ENCODE measurements at regions not wholly inside any gene's neighbourhood (a gene's known extent, or its start where the extent isn't known, plus 50 kb on each side); places are given as distances from the start of the nearest gene placed in this dataset.
A peak's percentile ranks its signal among the peaks of the same experiment; 100 is the strongest.

DNA sequence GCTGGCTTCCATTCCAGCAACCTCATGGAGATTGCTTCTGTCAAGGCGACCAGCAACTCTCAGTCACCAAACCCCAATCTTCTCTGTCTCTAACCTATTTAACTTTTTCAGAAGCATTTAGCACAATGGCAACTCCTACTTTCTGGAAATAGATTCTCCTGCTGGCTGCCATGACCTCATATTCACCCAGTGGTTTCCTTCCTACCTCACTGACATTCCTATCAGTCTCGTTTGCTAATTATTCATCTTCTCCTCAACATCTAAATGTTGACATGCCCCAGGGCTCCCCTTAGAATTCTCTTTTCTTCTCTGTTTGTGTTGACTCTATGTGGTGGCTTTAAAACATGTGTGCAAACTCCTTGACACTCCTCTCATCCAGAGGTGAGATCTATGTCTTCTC, 106.7 kb downstream of the OLFM4 start:
- no peak overlapping the region for H3K4me3 ChIP-seq (ENCODE audit: insufficient read depth in 1 of 2, low read depth in 1 of 2, low read length in 2 of 2)
- H3K9ac ChIP-seq (ENCODE audit: low read length) = no peak overlapping the region
- H3K79me1 ChIP-seq (replicated peaks; ENCODE audit: low read length, poor library complexity, severe bottlenecking) = no peaks in the 10 kb centered on the region
- no peaks in the 10 kb centered on the region for H3K36me3 ChIP-seq (ENCODE audit: control insufficient read depth in 1 of 2, insufficient read depth in 2 of 2, low read depth in 1 of 2, low read length in 2 of 2)
- no peak overlapping the region for H2BK120ac ChIP-seq (ENCODE audit: low read depth, low read length)
- H2BK5ac ChIP-seq (ENCODE audit: low read depth, low read length, poor library complexity, severe bottlenecking) = no peak overlapping the region
- no peak overlapping the region for H3K4me2 ChIP-seq (ENCODE audit: low read length, poor library complexity, severe bottlenecking)
- no peak overlapping the region for H2BK15ac ChIP-seq (ENCODE audit: low read depth, poor library complexity, severe bottlenecking)
- H3K9me3 ChIP-seq (ENCODE audit: control insufficient read depth, low read length) = no peaks in the 10 kb centered on the region
- no peak overlapping the region for H2AK5ac ChIP-seq (ENCODE audit: low read length, severe bottlenecking)
- no peaks in the 10 kb centered on the region for H3K4me1 ChIP-seq (ENCODE audit: control insufficient read depth, insufficient read depth, low read depth, low read length)
- H3K18ac ChIP-seq (ENCODE audit: low read depth in 1 of 2, low read length in 2 of 2) = no peak overlapping the region
- H3K27me3 ChIP-seq (ENCODE audit: control insufficient read depth in 1 of 2, insufficient read depth in 1 of 2, low read length in 2 of 2) = no peaks in the 10 kb centered on the region
- H3K23ac ChIP-seq (ENCODE audit: low read length in 2 of 2) = no peak overlapping the region
- DNase-seq = no peak
- H3K27ac ChIP-seq (ENCODE audit: low read length, poor library complexity, severe bottlenecking) = no peak overlapping the region
- no peak overlapping the region for H2BK12ac ChIP-seq (ENCODE audit: low read length in 2 of 2)
- H3K4ac ChIP-seq (ENCODE audit: low read depth in 1 of 2, low read length in 2 of 2) = no peak overlapping the region
- H4K91ac ChIP-seq (ENCODE audit: low read length) = no peak overlapping the region
- H3K14ac ChIP-seq (ENCODE audit: low read length in 2 of 2) = no peak overlapping the region
- no peak overlapping the region for H4K8ac ChIP-seq (ENCODE audit: low read length)
- no peak overlapping the region for H2AFZ ChIP-seq (ENCODE audit: low read depth, low read length)
- WGBS = 83% methylated on average over 1 of the region's 2 CpGs

- H3K14ac ChIP-seq (ENCODE audit: low read length in 2 of 2) = no peak overlapping the region
- no peak for DNase-seq
- H3K27me3 ChIP-seq (ENCODE audit: control insufficient read depth in 1 of 2, insufficient read depth in 1 of 2, low read length in 2 of 2) = no peaks in the 10 kb centered on the region
- H3K4me3 ChIP-seq (ENCODE audit: insufficient read depth in 1 of 2, low read depth in 1 of 2, low read length in 2 of 2) = no peak overlapping the region
- no peak overlapping the region for H4K91ac ChIP-seq (ENCODE audit: low read length)
- no peaks in the 10 kb centered on the region for H3K4me1 ChIP-seq (ENCODE audit: control insufficient read depth, insufficient read depth, low read depth, low read length)
- H2BK5ac ChIP-seq (ENCODE audit: low read depth, low read length, poor library complexity, severe bottlenecking) = no peak overlapping the region
- 73% methylated on average over 3 of the region's 3 CpGs for WGBS
- H2BK12ac ChIP-seq (ENCODE audit: low read length in 2 of 2) = no peak overlapping the region
- no peaks in the 10 kb centered on the region for H3K79me1 ChIP-seq (replicated peaks; ENCODE audit: low read length, poor library complexity, severe bottlenecking)
- no peak overlapping the region for H3K4ac ChIP-seq (ENCODE audit: low read depth in 1 of 2, low read length in 2 of 2)
- H3K9me3 ChIP-seq (ENCODE audit: control insufficient read depth, low read length) = no peaks in the 10 kb centered on the region
- no peak overlapping the region for H3K23ac ChIP-seq (ENCODE audit: low read length in 2 of 2)
- no peak overlapping the region for H3K4me2 ChIP-seq (ENCODE audit: low read length, poor library complexity, severe bottlenecking)
- H2AFZ ChIP-seq (ENCODE audit: low read depth, low read length) = no peak overlapping the region
- no peak overlapping the region for H2AK5ac ChIP-seq (ENCODE audit: low read length, severe bottlenecking)
- H2BK120ac ChIP-seq (ENCODE audit: low read depth, low read length) = no peak overlapping the region
- H4K8ac ChIP-seq (ENCODE audit: low read length) = no peak overlapping the region
- H3K9ac ChIP-seq (ENCODE audit: low read length) = no peak overlapping the region
- no peak overlapping the region for H3K27ac ChIP-seq (ENCODE audit: low read length, poor library complexity, severe bottlenecking)
- no peaks in the 10 kb centered on the region for H3K36me3 ChIP-seq (ENCODE audit: control insufficient read depth in 1 of 2, insufficient read depth in 2 of 2, low read depth in 1 of 2, low read length in 2 of 2)
- H3K18ac ChIP-seq (ENCODE audit: low read depth in 1 of 2, low read length in 2 of 2) = no peak overlapping the region
- no peak overlapping the region for H2BK15ac ChIP-seq (ENCODE audit: low read depth, poor library complexity, severe bottlenecking)
Observed at GRCh38 chr13:53136554-53137215, 108.1 kb downstream of the OLFM4 start.

- H3K27me3 ChIP-seq (ENCODE audit: control insufficient read depth in 1 of 2, insufficient read depth in 1 of 2, low read length in 2 of 2) = no peaks in the 10 kb centered on the region
- no peak overlapping the region for H2BK12ac ChIP-seq (ENCODE audit: low read length in 2 of 2)
- no peak overlapping the region for H2BK15ac ChIP-seq (ENCODE audit: low read depth, poor library complexity, severe bottlenecking)
- H3K4ac ChIP-seq (ENCODE audit: low read depth in 1 of 2, low read length in 2 of 2) = no peak overlapping the region
- WGBS = 25% methylated on average over 1 of the region's 1 CpG
- no peak overlapping the region for H3K23ac ChIP-seq (ENCODE audit: low read length in 2 of 2)
- DNase-seq = peak; percentile 76
- no peak overlapping the region for H3K27ac ChIP-seq (ENCODE audit: low read length, poor library complexity, severe bottlenecking)
- H3K18ac ChIP-seq (ENCODE audit: low read depth in 1 of 2, low read length in 2 of 2) = no peak overlapping the region
- no peak overlapping the region for H2AFZ ChIP-seq (ENCODE audit: low read depth, low read length)
- no peaks in the 10 kb centered on the region for H3K36me3 ChIP-seq (ENCODE audit: control insufficient read depth in 1 of 2, insufficient read depth in 2 of 2, low read depth in 1 of 2, low read length in 2 of 2)
- no peaks in the 10 kb centered on the region for H3K4me1 ChIP-seq (ENCODE audit: control insufficient read depth, insufficient read depth, low read depth, low read length)
- H4K8ac ChIP-seq (ENCODE audit: low read length) = no peak overlapping the region
- H3K79me1 ChIP-seq (replicated peaks; ENCODE audit: low read length, poor library complexity, severe bottlenecking) = no peaks in the 10 kb centered on the region
- H2BK120ac ChIP-seq (ENCODE audit: low read depth, low read length) = no peak overlapping the region
- no peak overlapping the region for H2AK5ac ChIP-seq (ENCODE audit: low read length, severe bottlenecking)
- no peak overlapping the region for H2BK5ac ChIP-seq (ENCODE audit: low read depth, low read length, poor library complexity, severe bottlenecking)
- H3K4me3 ChIP-seq (ENCODE audit: insufficient read depth in 1 of 2, low read depth in 1 of 2, low read length in 2 of 2) = peak overlapping the region in 1 of 2 experiments; percentile 69
- H3K9me3 ChIP-seq (ENCODE audit: control insufficient read depth, low read length) = no peaks in the 10 kb centered on the region
- H3K9ac ChIP-seq (ENCODE audit: low read length) = peak overlapping the region; percentile 87
- no peak overlapping the region for H4K91ac ChIP-seq (ENCODE audit: low read length)
- H3K4me2 ChIP-seq (ENCODE audit: low read length, poor library complexity, severe bottlenecking) = no peak overlapping the region
- no peak overlapping the region for H3K14ac ChIP-seq (ENCODE audit: low read length in 2 of 2)
Observed at GRCh38 chr13:53137779-53138178, 109.2 kb downstream of the OLFM4 start.

DNA sequence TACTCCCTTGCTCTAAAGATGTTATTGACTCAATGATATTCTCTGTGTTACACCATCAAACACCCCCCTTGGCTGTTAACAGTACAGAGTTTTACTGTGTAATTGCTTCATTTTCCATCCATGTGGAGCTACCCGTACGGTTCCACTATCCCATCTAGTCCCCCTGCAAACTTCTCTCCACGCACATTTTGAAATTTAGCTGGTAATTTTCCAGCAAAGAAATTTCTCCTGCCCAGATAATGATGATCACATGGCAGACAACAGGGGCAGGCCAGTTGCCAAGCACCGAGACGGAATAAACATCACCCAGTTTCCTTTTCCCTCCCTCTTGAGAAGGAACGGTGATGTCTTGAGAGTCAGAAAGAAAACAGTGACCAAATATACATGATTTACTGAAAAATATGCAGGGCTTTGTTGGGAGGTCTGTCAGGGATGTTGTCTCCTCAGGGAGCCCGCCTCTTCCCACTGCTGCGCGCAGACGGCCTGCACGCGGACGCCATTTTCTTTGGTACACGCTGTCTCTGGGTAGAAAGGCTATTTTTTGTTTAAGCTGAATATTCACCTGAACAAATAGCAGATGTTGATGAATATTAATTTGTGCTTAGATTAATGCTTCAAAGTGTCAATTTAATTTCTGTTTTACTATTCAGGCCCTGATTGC, 109.9 kb downstream of the OLFM4 start:
- Histone ChIP-seq H2BK12ac (ENCODE audit: low read length in 2 of 2) (no peak overlapping the region), H3K14ac (ENCODE audit: low read length in 2 of 2) (no peak overlapping the region), H2AFZ (ENCODE audit: low read depth, low read length) (no peak overlapping the region), H2AK5ac (ENCODE audit: low read length, severe bottlenecking) (no peak overlapping the region), H3K79me1 (replicated peaks; ENCODE audit: low read length, poor library complexity, severe bottlenecking) (no peaks in the 10 kb centered on the region), H4K8ac (ENCODE audit: low read length) (no peak overlapping the region), H4K91ac (ENCODE audit: low read length) (no peak overlapping the region), H3K27ac (ENCODE audit: low read length, poor library complexity, severe bottlenecking) (no peak overlapping the region), H3K9me3 (ENCODE audit: control insufficient read depth, low read length) (no peaks in the 10 kb centered on the region), H3K23ac (ENCODE audit: low read length in 2 of 2) (no peak overlapping the region), H2BK15ac (ENCODE audit: low read depth, poor library complexity, severe bottlenecking) (no peak overlapping the region), H2BK5ac (ENCODE audit: low read depth, low read length, poor library complexity, severe bottlenecking) (no peak overlapping the region), H3K4me2 (ENCODE audit: low read length, poor library complexity, severe bottlenecking) (no peak overlapping the region), H3K4me1 (ENCODE audit: control insufficient read depth, insufficient read depth, low read depth, low read length) (no peaks in the 10 kb centered on the region), H3K36me3 (ENCODE audit: control insufficient read depth in 1 of 2, insufficient read depth in 2 of 2, low read depth in 1 of 2, low read length in 2 of 2) (no peaks in the 10 kb centered on the region), H3K4me3 (ENCODE audit: insufficient read depth in 1 of 2, low read depth in 1 of 2, low read length in 2 of 2) (peak overlapping the region in 1 of 2 experiments; percentile 69), H2BK120ac (ENCODE audit: low read depth, low read length) (no peak overlapping the region), H3K9ac (ENCODE audit: low read length) (peak overlapping the region; percentile 87), H3K18ac (ENCODE audit: low read depth in 1 of 2, low read length in 2 of 2) (no peak overlapping the region), H3K27me3 (ENCODE audit: control insufficient read depth in 1 of 2, insufficient read depth in 1 of 2, low read length in 2 of 2) (no peaks in the 10 kb centered on the region), H3K4ac (ENCODE audit: low read depth in 1 of 2, low read length in 2 of 2) (no peak overlapping the region)
- 90% methylated on average over 11 of the region's 14 CpGs for WGBS
- DNase-seq = peak; percentile 61

All from mesenchymal stem cell (in vitro differentiated cells and primary cell).